HEK293T (cell line): ENCODE measurements at regions not wholly inside any gene's neighbourhood (a gene's known extent, or its start where the extent isn't known, plus 50 kb on each side); places are given as distances from the start of the nearest gene placed in this dataset.

Experiments
- CTCF ChIA-PET: fragments of 350-600 bp; formaldehyde crosslinking; extraction: SDS; loops from one replicate; lab custom pipeline; 2021; ENCODE audit warnings: antibody characterized with exemption, inconsistent platforms; lab: Yijun Ruan, JAX
- POLR2A ChIA-PET: fragments of 350-600 bp; formaldehyde crosslinking; extraction: SDS; loops from one replicate; lab custom pipeline; 2020; ENCODE audit warnings: antibody characterized with exemption, inconsistent platforms; lab: Yijun Ruan, JAX
- DNase-seq: peaks from one replicate; pipeline ENCODE4 v3.0.0; 2012; ENCODE audit warnings: mixed read lengths; ENCODE audit errors: extremely low spot score
- ARNT ChIP-seq: fragments of 450-650 bp; IDR thresholded peaks from 2 replicates; pipeline ENCODE4 v1.6.1; 2017; ENCODE audit warnings: mild to moderate bottlenecking
- BHLHE40 ChIP-seq: fragments of 450-650 bp; IDR thresholded peaks from 2 replicates; pipeline ENCODE4 v1.6.1; 2016; ENCODE audit warnings: mild to moderate bottlenecking, moderate library complexity, borderline replicate concordance
- CTBP1 ChIP-seq: fragments of 450-650 bp; IDR thresholded peaks from 2 replicates; pipeline ENCODE4 v1.6.1; 2016; ENCODE audit warnings: borderline replicate concordance
- ELF4 ChIP-seq: fragments of 450-650 bp; IDR thresholded peaks from 2 replicates; pipeline ENCODE4 v1.6.1; 2017; ENCODE audit warnings: antibody characterized with exemption
- FOXA1 ChIP-seq: fragments of 450-650 bp; IDR thresholded peaks from 2 replicates; pipeline ENCODE4 v1.6.1; 2016; ENCODE audit warnings: mild to moderate bottlenecking
- FOXK2 ChIP-seq: fragments of 450-650 bp; IDR thresholded peaks from 2 replicates; pipeline ENCODE4 v1.6.1; 2016; ENCODE audit warnings: mild to moderate bottlenecking
- FOXM1 ChIP-seq: fragments of 450-650 bp; IDR thresholded peaks from 2 replicates; pipeline ENCODE4 v1.6.1; 2017; ENCODE audit warnings: mild to moderate bottlenecking, borderline replicate concordance
- HDGF ChIP-seq: fragments of 450-650 bp; IDR thresholded peaks from 2 replicates; pipeline ENCODE4 v1.6.1; 2017; ENCODE audit warnings: antibody characterized with exemption, borderline replicate concordance
- L3MBTL2 ChIP-seq: fragments of 450-650 bp; conservative IDR thresholded peaks from 2 replicates; pipeline ENCODE4 v1.6.1; 2016; ENCODE audit warnings: mild to moderate bottlenecking
- LEF1 ChIP-seq: fragments of 450-650 bp; IDR thresholded peaks from 2 replicates; pipeline ENCODE4 v1.6.1; 2017; ENCODE audit warnings: mild to moderate bottlenecking, borderline replicate concordance
- NFRKB ChIP-seq: fragments of 450-650 bp; IDR thresholded peaks from 2 replicates; pipeline ENCODE4 v1.6.1; 2016; ENCODE audit warnings: mild to moderate bottlenecking, moderate library complexity
- PKNOX1 ChIP-seq: fragments of 450-650 bp; IDR thresholded peaks from 2 replicates; pipeline ENCODE4 v1.6.1; 2016
- SP1 ChIP-seq: fragments of 450-650 bp; IDR thresholded peaks from 2 replicates; pipeline ENCODE4 v1.6.1; 2017
- SUZ12 ChIP-seq: fragments of 450-650 bp; IDR thresholded peaks from 2 replicates; pipeline ENCODE4 v1.6.1; 2016; ENCODE audit warnings: mild to moderate bottlenecking
- TARDBP ChIP-seq: fragments of 450-650 bp; IDR thresholded peaks from 2 replicates; pipeline ENCODE4 v1.6.1; 2016
- ZNF384 ChIP-seq: fragments of 450-650 bp; IDR thresholded peaks from 2 replicates; pipeline ENCODE4 v1.6.1; 2016

- ChIA-PET CTCF (no interaction called here), POLR2A (no interaction called here)
- no peak for DNase-seq
- TF ChIP-seq NFRKB (no peak), LEF1 (no peak), FOXM1 (no peak), HDGF (no peak), FOXA1 (no peak), SP1 (no peak), BHLHE40 (no peak), L3MBTL2 (no peak), SUZ12 (no peak), ZNF384 (no peak), TARDBP (no peak)
These were observed 349.5 kb downstream of the DRD1 start for GRCh38 chr5:175094461-175094860.

DNA sequence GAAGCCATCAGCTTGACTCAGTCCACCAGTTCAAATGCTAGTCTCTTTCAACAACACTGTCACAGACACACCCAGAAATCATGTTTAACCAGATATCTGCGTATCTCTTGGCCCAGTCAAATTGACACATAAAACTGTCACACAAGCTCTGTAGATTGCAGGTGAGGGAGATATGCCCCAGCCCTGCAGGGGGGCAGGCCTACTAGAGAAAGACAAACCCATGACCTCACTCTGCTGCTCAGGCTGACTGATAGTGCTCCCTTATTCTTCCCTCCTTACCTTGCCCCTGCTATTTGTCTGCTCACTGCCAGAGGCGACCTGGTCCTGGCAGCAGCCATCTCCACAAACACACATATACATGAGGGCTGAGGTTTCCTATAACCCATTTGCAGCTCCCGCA lies 351.3 kb downstream of the DRD1 start:
- CTCF ChIA-PET = no interaction called here
- DNase-seq = no peak
- POLR2A ChIA-PET = no interaction called here
- TF ChIP-seq FOXA1 (no peak), FOXM1 (no peak), PKNOX1 (no peak), SP1 (no peak), CTBP1 (no peak), ARNT (no peak), TARDBP (no peak), L3MBTL2 (no peak), SUZ12 (no peak), NFRKB (no peak), BHLHE40 (no peak), FOXK2 (no peak), ELF4 (no peak), ZNF384 (no peak), HDGF (no peak)

DNA sequence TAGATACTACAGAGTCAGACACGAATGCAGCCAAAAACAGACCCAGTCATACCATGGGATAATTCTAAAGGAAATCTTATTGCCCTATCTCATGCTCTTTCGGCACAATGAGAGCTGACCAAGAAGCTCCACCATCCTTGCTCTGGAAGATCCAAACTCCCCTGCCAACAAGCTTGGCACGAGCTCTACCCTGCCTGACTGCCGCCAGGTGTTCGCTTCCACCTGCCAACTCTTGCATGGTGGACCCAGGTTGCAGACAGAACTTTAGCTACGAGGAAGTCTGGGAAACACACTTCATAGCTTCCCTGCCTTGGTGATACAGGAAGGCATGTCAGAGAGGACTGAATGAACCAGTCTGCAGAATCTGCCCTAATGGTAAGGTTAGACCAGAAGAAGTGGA lies 355.0 kb downstream of the DRD1 start:
- CTCF ChIA-PET = no interaction called here
- TF ChIP-seq PKNOX1 (no peak), SUZ12 (no peak), CTBP1 (no peak), ZNF384 (no peak), L3MBTL2 (no peak), NFRKB (no peak)

DNA sequence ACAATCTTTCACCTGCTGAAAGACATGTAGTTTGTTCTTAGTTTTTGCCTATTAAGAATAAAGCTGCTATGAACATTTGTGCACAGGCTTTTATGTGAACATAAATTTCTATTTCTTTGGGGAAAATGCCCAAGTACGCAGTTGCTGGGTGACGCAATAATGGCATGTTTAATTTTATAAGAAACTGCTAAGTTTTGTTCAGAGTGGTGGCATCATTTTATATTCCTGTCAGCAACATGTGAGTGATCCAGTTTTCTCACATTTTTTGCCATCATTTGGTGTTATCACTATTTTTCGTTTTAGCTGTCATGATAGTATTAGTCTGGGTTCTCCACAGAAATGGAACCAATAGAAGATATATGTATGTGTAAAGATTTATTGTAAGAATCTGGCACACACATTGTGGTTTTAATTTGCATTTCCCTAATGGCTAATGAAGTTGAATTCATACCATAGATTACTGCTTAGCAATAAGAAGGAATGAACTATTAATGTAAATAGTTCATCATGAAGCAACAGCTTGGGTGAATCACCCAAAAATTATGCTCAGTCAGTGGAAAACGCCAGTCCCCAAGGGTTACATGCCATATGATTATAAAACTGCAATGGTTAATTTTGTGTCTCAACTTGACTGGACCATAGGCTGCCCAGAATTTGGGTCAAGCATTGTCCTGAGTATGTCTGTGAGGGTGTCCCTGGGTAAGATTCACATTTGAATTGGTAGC lies 358.6 kb downstream of the MSX2 start:
- DNase-seq = no peak
- CTCF ChIA-PET = no interaction called here
- TF ChIP-seq CTBP1 = no peak
- no peak for TF ChIP-seq ELF4
- TF ChIP-seq ARNT = no peak
- no peak for TF ChIP-seq SP1
- no peak for TF ChIP-seq BHLHE40
- no peak for TF ChIP-seq ZNF384
- no peak for TF ChIP-seq L3MBTL2
- no peak for TF ChIP-seq SUZ12
- no peak for TF ChIP-seq PKNOX1
- POLR2A ChIA-PET = no interaction called here

More for the DNA sequence above, 355.0 kb downstream of the DRD1 start:
- no peak for DNase-seq
- POLR2A ChIA-PET = interaction anchor here (0.9 kb wide), 1 partner anchor 9 kb away, joined by 3 read pairs; no protein-coding TSS in a partner anchor

- CTCF ChIA-PET = no interaction called here
- no peak for DNase-seq
- POLR2A ChIA-PET = no interaction called here
- no peak for TF ChIP-seq ZNF384
- TF ChIP-seq ELF4 = no peak
- no peak for TF ChIP-seq L3MBTL2
These were observed 358.0 kb downstream of the MSX2 start for GRCh38 chr5:175082346-175082745.

DNA sequence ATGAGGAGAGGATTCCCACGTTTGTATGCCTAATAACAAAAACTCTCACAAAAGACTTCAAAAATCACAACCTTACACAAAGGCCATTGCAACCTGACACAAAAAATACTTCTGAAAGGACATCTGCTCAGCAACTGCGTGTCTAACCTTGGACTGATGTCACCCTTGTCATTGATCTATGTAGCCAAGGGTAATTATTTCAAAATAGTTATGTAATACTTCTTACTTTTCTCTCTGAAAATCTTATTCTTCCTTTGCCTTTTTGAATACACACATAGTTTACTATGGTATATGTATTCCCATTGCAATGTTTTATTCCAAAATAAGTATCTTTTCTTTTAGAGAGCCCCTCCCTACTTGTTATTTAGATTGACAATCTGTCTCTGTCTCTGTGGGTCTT lies 355.3 kb downstream of the MSX2 start:
- CTCF ChIA-PET = no interaction called here

GRCh38 chr5:175070283-175070682 lies 345.9 kb downstream of the MSX2 start:
- ChIA-PET CTCF (no interaction called here), POLR2A (no interaction called here)
- TF ChIP-seq ZNF384 = no peak
- no peak for TF ChIP-seq ARNT
- no peak for TF ChIP-seq TARDBP
- DNase-seq = no peak

More for the DNA sequence above, 355.3 kb downstream of the MSX2 start:
- DNase-seq = no peak
- TF ChIP-seq SUZ12 = no peak
- no peak for TF ChIP-seq TARDBP
- no peak for TF ChIP-seq ZNF384
- TF ChIP-seq BHLHE40 = no peak
- TF ChIP-seq HDGF = no peak
- POLR2A ChIA-PET = no interaction called here
